ENCODE measurements at regions not wholly inside any gene's neighbourhood (a gene's known extent, or its start where the extent isn't known, plus 50 kb on each side); places are given as distances from the start of the nearest gene placed in this dataset.

- no peak for ATAC-seq
- TF ChIP-seq CTCF (IDR thresholded peaks at IDR 0.05), result no peak
- Histone ChIP-seq H3K4me1 (peaks cover 8% of the 10 kb centered on the region), H3K4me3 (no peak overlapping the region), H3K27me3 (no peaks in the 10 kb centered on the region), H3K36me3 (no peaks in the 10 kb centered on the region), H3K27ac (no peak overlapping the region), H3K9me3 (no peaks in the 10 kb centered on the region)
- intact Hi-C loops (cut with DNase I), result no loop called here
- DNase-seq, result no peak
These were observed 239.7 kb downstream of the PTPRC start for GRCh38 chr1:198878566-198878965.

- H3K4me1 ChIP-seq, result peaks cover 8% of the 10 kb centered on the region
- ATAC-seq, result no peak
- intact Hi-C loops (cut with DNase I), result no loop called here
- H3K27me3 ChIP-seq, result no peaks in the 10 kb centered on the region
- no peak overlapping the region for H3K27ac ChIP-seq
- no peaks in the 10 kb centered on the region for H3K36me3 ChIP-seq
- TF ChIP-seq CTCF (IDR thresholded peaks at IDR 0.05), result no peak
- no peak for DNase-seq
- no peak overlapping the region for H3K4me3 ChIP-seq
- no peaks in the 10 kb centered on the region for H3K9me3 ChIP-seq
These were observed 241.0 kb downstream of the PTPRC start for GRCh38 chr1:198879711-198880306.

GRCh38 chr1:198880397-198880796 is 241.6 kb downstream of the PTPRC start:
- H3K27ac ChIP-seq, result no peak overlapping the region
- DNase-seq (no peak), ATAC-seq (no peak)
- H3K4me1 ChIP-seq, result peaks cover 8% of the 10 kb centered on the region
- no peaks in the 10 kb centered on the region for H3K36me3 ChIP-seq
- TF ChIP-seq CTCF (IDR thresholded peaks at IDR 0.05), result no peak
- no peaks in the 10 kb centered on the region for H3K9me3 ChIP-seq
- H3K4me3 ChIP-seq, result no peak overlapping the region
- intact Hi-C loops (cut with DNase I), result no loop called here
- H3K27me3 ChIP-seq, result no peaks in the 10 kb centered on the region

- Histone ChIP-seq H3K36me3 (no peaks in the 10 kb centered on the region), H3K27me3 (no peaks in the 10 kb centered on the region), H3K9me3 (no peaks in the 10 kb centered on the region), H3K4me1 (peaks cover 8% of the 10 kb centered on the region), H3K27ac (no peak overlapping the region), H3K4me3 (no peak overlapping the region)
- no peak for TF ChIP-seq CTCF (IDR thresholded peaks at IDR 0.05)
- ATAC-seq (peak; percentile 79), DNase-seq (no peak)
- intact Hi-C loops (cut with DNase I), result no loop called here
These were observed 242.2 kb downstream of the PTPRC start for GRCh38 chr1:198880818-198881597.

- Histone ChIP-seq H3K9me3 (no peaks in the 10 kb centered on the region), H3K4me3 (no peak overlapping the region), H3K36me3 (no peaks in the 10 kb centered on the region), H3K27ac (no peak overlapping the region), H3K4me1 (peaks cover 8% of the 10 kb centered on the region), H3K27me3 (no peaks in the 10 kb centered on the region)
- DNase-seq (no peak), ATAC-seq (no peak)
- intact Hi-C loops (cut with DNase I), result no loop called here
- TF ChIP-seq CTCF (IDR thresholded peaks at IDR 0.05), result no peak
These were observed 244.3 kb downstream of the PTPRC start for GRCh38 chr1:198883184-198883583.

Data from upper lobe of right lung (tissue), 1 donor.